GM21529 (cell line): ENCODE measurements at regions not wholly inside any gene's neighbourhood (a gene's known extent, or its start where the extent isn't known, plus 50 kb on each side); places are given as distances from the start of the nearest gene placed in this dataset.

Source experiments
- ATAC-seq: cut with Tn5 transposase; IDR thresholded peaks from one replicate; pipeline ENCODE4 v1.9.1; 2021; ENCODE audit not compliant: unreplicated experiment

DNA sequence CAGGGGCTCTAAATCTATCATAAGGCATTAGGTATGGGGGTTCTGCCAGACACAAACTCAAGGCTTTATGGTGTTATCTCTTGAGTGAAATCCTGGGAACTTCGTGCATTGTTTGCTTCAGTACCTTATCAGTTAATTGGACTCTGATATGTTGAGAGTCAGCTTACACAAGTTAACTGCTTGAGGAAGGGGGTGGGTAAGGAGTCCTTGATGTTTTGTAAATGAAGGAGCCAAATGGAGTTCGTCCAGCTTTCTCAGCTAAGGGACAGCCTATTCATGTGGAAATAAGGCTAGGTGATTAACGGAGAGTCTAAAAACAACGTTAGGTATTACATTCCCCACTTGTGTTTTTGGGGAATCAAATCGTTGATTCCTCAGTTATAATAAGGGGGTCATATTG, 157.4 kb downstream of the TRIM27 start:
- no peak for ATAC-seq

- no peak for ATAC-seq
Observed at GRCh38 chr6:28767133-28767532, 156.7 kb downstream of the TRIM27 start.

GRCh38 chr6:28767691-28768090, 156.1 kb downstream of the TRIM27 start:
- no peak for ATAC-seq

GRCh38 chr6:28768187-28768913, 155.4 kb downstream of the TRIM27 start:
- ATAC-seq = no peak

GRCh38 chr6:28769626-28770402, 154.0 kb downstream of the TRIM27 start:
- no peak for ATAC-seq

GRCh38 chr6:28770732-28771131, 153.1 kb downstream of the TRIM27 start:
- ATAC-seq = no peak

GRCh38 chr6:28771401-28772267, 152.2 kb downstream of the TRIM27 start:
- ATAC-seq = no peak

GRCh38 chr6:28772480-28773381, 151.1 kb downstream of the TRIM27 start:
- ATAC-seq = no peak

DNA sequence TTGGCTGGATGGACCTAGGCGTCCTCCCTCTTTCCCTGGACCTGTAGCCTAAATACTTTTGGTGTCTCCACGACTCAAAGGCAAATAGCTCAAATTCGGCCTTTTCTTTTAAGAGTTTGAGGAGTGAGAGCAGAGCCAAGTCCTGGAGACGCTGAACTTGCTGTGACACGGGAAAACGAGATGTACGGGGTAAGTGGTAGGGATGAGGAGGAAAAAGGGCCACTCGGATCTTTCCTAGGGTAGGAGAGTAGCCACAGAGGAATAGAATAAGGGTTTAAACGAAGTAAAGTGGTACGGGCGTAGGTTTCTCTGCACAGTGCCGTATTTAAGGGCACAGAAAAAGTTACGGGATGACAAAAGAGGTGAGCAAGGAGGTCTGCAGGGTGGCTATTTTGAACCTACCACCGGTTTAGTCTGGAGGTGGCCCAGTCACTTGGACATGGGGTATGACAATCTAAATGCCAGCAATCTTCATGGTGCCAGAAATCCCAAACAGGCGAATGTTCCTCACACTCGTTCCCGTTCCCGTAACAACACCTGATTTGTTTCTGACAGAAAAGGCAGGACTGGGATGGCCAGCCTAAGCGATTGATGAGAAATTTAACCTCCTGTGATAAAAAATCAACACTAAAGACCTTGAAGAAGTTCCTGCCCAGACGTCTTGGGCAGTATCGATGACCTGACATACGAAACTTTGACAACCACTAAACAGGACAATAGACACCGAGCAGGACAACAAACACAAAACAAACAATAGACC, 149.3 kb downstream of the TRIM27 start:
- no peak for ATAC-seq

- no peak for ATAC-seq
Observed at GRCh38 chr6:28775052-28775376, 148.8 kb downstream of the TRIM27 start.

DNA sequence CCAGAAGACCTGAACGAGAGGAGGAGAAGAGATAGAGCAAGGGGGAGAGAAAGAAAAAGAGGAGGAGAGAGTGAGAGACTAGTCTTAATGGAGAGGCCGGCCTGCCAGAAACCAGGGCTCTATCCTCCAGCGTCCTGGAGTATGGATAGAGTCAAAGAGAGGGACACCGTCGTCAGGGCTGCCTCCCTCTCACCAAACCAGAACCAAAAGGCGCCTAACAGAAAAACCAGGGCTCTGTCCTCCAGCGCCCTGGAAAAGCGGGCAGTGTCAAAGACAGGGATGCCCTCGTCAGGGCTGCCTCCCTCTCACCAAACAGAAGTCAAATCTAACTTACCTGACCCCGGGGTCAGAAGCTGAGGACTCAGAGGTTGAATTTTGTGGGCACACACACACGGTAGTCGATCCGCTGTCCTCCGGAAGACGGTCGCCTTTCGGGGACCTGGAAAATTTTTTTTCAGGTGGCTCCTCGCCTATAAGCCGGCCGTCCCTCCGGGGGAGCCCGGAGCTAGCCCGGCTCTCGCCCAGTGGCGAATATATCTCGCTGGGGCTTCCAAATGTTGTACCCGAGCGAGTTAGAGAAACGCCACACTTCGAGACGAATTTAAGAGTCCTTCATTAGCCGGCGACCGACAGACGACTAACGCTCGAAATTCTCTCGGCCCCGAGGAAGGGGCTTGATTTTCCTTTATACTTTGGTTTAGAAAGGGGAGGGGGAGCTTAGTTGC, 148.2 kb downstream of the TRIM27 start:
- ATAC-seq = no peak

- ATAC-seq = no peak
Observed at GRCh38 chr6:28776269-28777146, 147.3 kb downstream of the TRIM27 start.

GRCh38 chr6:28777147-28777461, 146.7 kb downstream of the TRIM27 start:
- ATAC-seq = no peak

GRCh38 chr6:28782113-28782673, 141.6 kb downstream of the TRIM27 start:
- ATAC-seq = peak; percentile 17

- ATAC-seq = no peak
Observed at GRCh38 chr6:28785962-28786679, 137.7 kb downstream of the TRIM27 start.

GRCh38 chr6:28789553-28790083, 134.2 kb downstream of the TRIM27 start:
- ATAC-seq = no peak

DNA sequence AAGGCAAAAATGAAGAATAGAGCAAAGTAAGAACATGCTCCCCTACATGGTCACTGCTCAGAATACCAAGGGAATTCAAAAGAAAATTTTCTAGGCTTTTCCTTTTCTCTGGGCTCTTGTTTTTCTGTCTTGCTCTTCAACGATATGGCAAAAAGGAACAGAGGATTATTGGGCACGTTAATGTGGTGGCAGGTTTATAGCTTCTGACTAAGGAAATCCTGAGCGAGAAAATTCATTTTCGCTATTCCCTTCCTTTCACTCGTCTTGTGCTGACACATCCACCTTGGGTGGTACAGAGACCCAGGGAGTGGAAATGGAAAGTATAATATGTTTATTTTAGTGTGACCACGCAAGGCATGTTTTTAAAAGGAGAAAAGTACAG, 132.8 kb downstream of the TRIM27 start:
- ATAC-seq = no peak
